ENCODE measurements at regions not wholly inside any gene's neighbourhood (a gene's known extent, or its start where the extent isn't known, plus 50 kb on each side); places are given as distances from the start of the nearest gene placed in this dataset.

DNA sequence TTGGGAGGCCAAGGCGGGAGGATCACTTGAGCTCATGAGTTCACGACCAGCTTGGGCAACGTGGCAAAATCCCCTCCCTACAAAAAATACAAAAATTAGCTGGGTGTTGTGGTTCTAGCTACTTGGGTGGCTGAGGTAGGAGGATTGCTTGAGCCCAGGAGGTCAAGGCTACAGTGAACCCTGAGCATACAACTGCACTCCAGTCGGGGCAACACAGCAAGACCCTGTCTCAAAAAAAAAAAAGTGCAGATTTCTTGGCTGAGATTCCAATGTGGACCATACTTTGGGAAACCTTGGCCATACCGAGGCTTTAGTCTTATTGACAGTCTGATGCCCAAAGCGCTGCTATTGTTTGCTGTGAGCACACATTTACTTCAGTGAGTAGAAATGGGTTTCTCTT lies 113.6 kb upstream of the CLINT1 start:
- TF ChIP-seq, protein P1, sequence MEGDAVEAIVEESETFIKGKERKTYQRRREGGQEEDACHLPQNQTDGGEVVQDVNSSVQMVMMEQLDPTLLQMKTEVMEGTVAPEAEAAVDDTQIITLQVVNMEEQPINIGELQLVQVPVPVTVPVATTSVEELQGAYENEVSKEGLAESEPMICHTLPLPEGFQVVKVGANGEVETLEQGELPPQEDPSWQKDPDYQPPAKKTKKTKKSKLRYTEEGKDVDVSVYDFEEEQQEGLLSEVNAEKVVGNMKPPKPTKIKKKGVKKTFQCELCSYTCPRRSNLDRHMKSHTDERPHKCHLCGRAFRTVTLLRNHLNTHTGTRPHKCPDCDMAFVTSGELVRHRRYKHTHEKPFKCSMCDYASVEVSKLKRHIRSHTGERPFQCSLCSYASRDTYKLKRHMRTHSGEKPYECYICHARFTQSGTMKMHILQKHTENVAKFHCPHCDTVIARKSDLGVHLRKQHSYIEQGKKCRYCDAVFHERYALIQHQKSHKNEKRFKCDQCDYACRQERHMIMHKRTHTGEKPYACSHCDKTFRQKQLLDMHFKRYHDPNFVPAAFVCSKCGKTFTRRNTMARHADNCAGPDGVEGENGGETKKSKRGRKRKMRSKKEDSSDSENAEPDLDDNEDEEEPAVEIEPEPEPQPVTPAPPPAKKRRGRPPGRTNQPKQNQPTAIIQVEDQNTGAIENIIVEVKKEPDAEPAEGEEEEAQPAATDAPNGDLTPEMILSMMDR (IDR thresholded peaks at IDR 0.05): no peak
- TF ChIP-seq POLR2A (IDR thresholded peaks at IDR 0.05): no peak

Measured in thyroid gland (tissue), 4 donors.